A549 (cell line): ENCODE measurements at regions not wholly inside any gene's neighbourhood (a gene's known extent, or its start where the extent isn't known, plus 50 kb on each side); places are given as distances from the start of the nearest gene placed in this dataset.

Source experiments
- CBX2 ChIP-seq: fragments of 200-600 bp; sonication (generic); IDR thresholded peaks from 2 replicates; pipeline ENCODE4 v1.6.1; 2016; ENCODE audit warnings: low read depth, mild to moderate bottlenecking, borderline replicate concordance
- CHD2 ChIP-seq: fragments of 150-350 bp; IDR thresholded peaks from 2 replicates; pipeline ENCODE4 v1.6.1; 2014; ENCODE audit warnings: low read length; ENCODE audit not compliant: partially characterized antibody
- HOXA7 ChIP-seq: fragments of 250-450 bp; sonication (Bioruptor Pico); IDR thresholded peaks from 2 replicates; pipeline ENCODE4 v1.5.0; 2020; ENCODE audit warnings: mild to moderate bottlenecking, moderate library complexity
- JUN ChIP-seq, 2 experiments: fragments of >200 bp; sonication (Bioruptor Twin); formaldehyde crosslinking; IDR thresholded peaks; 2 replicates in 1 of 2; 3 replicates in 1 of 2; pipeline ENCODE4 v1.6.1; 2016 to 2017
- KDM5A ChIP-seq: fragments of 200-600 bp; sonication (generic); IDR thresholded peaks from 2 replicates; pipeline ENCODE4 v1.6.1; 2016; ENCODE audit warnings: antibody characterized with exemption, mild to moderate bottlenecking
- MYC ChIP-seq: IDR thresholded peaks from 2 replicates; pipeline ENCODE4 v1.6.1; 2012; ENCODE audit warnings: mild to moderate bottlenecking, inconsistent platforms, low read length, improper control_type of control experiment, borderline replicate concordance
- POLR2A ChIP-seq: IDR thresholded peaks from 2 replicates; pipeline ENCODE4 v1.6.1; 2012; ENCODE audit warnings: mild to moderate bottlenecking, low read length
- RAD21 ChIP-seq, 2 experiments: fragments of >200 bp in 1 of 2; sonication (Bioruptor Twin) in 1 of 2; formaldehyde crosslinking in 1 of 2; IDR thresholded peaks in 1 of 2; conservative IDR thresholded peaks in 1 of 2; 2 replicates in 1 of 2; 3 replicates in 1 of 2; pipeline ENCODE4 v1.6.1; 2012 to 2018; ENCODE audit warnings: inconsistent platforms in 1 of 2
- RCOR1 ChIP-seq: fragments of 150-350 bp; IDR thresholded peaks from 2 replicates; pipeline ENCODE4 v1.6.1; 2014; ENCODE audit warnings: antibody characterized with exemption, low read length, low read depth
- RNF2 ChIP-seq: fragments of 200-600 bp; sonication (generic); IDR thresholded peaks from 2 replicates; pipeline ENCODE4 v1.6.1; 2016; ENCODE audit warnings: low read depth, mild to moderate bottlenecking, antibody characterized with exemption, moderate library complexity, borderline replicate concordance
- SMC3 ChIP-seq: fragments of >200 bp; sonication (Bioruptor Twin); formaldehyde crosslinking; IDR thresholded peaks from 3 replicates; pipeline ENCODE4 v1.6.1; 2018; ENCODE audit warnings: inconsistent platforms
- TF ChIP-seq, protein P1 (sequence below): IDR thresholded peaks from 2 replicates; pipeline ENCODE4 v1.6.1; 2012
- TF ChIP-seq, protein P2 (sequence below): fragments of >200 bp; sonication (Bioruptor Twin); formaldehyde crosslinking; IDR thresholded peaks from 3 replicates; pipeline ENCODE4 v1.5.1; 2016

DNA sequence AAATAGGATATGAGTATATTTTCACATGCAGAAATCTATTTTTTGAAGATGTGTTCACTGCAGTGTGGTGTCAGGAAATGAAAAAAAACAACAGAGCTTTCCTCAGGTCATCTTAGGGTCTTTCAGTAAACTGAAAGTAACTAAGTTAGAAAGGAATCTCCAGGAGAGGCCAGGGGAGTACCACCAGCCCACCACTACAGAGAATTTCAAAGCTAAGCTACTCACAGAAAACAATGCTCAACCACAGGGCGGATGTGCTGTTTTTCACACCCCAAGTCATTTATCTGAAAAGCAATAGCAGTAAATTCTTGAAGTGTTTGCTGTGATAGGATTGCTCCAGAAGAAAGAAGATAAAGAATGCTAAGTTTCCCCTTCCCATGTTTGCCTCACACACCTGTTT lies 79.0 kb downstream of the IFNG start:
- no peak for TF ChIP-seq SMC3
- no peak for TF ChIP-seq POLR2A
- TF ChIP-seq, protein P1, sequence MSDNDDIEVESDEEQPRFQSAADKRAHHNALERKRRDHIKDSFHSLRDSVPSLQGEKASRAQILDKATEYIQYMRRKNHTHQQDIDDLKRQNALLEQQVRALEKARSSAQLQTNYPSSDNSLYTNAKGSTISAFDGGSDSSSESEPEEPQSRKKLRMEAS = no peak
- TF ChIP-seq, protein P2, sequence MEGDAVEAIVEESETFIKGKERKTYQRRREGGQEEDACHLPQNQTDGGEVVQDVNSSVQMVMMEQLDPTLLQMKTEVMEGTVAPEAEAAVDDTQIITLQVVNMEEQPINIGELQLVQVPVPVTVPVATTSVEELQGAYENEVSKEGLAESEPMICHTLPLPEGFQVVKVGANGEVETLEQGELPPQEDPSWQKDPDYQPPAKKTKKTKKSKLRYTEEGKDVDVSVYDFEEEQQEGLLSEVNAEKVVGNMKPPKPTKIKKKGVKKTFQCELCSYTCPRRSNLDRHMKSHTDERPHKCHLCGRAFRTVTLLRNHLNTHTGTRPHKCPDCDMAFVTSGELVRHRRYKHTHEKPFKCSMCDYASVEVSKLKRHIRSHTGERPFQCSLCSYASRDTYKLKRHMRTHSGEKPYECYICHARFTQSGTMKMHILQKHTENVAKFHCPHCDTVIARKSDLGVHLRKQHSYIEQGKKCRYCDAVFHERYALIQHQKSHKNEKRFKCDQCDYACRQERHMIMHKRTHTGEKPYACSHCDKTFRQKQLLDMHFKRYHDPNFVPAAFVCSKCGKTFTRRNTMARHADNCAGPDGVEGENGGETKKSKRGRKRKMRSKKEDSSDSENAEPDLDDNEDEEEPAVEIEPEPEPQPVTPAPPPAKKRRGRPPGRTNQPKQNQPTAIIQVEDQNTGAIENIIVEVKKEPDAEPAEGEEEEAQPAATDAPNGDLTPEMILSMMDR = no peak
- no peak for TF ChIP-seq CBX2
- no peak for TF ChIP-seq MYC
- TF ChIP-seq CHD2 = no peak
- TF ChIP-seq RAD21 (conservative IDR thresholded peaks at IDR 0.05 in 1 of 2, IDR thresholded peaks at IDR 0.05 in 1 of 2) = no peak
- TF ChIP-seq KDM5A = no peak
- no peak for TF ChIP-seq HOXA7
- no peak for TF ChIP-seq RCOR1
- TF ChIP-seq JUN (IDR thresholded peaks at IDR 0.05) = no peak
- no peak for TF ChIP-seq RNF2
